H9 (cell line): ENCODE measurements at regions not wholly inside any gene's neighbourhood (a gene's known extent, or its start where the extent isn't known, plus 50 kb on each side); places are given as distances from the start of the nearest gene placed in this dataset.

Experiments used
- DNase-seq: peaks from one replicate; pipeline ENCODE4 v3.0.0-alpha.2; 2017
- H2AFZ ChIP-seq: one replicate; pipeline ENCODE4 v1.6.1; 2013; ENCODE audit warnings: mild to moderate bottlenecking, low read length, control low read depth, moderate library complexity
- H2AK5ac ChIP-seq: 2 replicates; pipeline ENCODE4 v1.6.1; 2013; ENCODE audit warnings: low read length, control low read depth, mixed read lengths; ENCODE audit not compliant: insufficient read length
- H2BK120ac ChIP-seq: one replicate; pipeline ENCODE4 v1.6.1; 2013; ENCODE audit warnings: low read depth, mild to moderate bottlenecking, low read length, control low read depth, inconsistent platforms; ENCODE audit not compliant: poor library complexity, severe bottlenecking
- H2BK12ac ChIP-seq: 2 replicates; pipeline ENCODE4 v1.6.1; 2013; ENCODE audit warnings: low read length, control low read depth, mixed read lengths, low read depth; ENCODE audit not compliant: insufficient read length
- H2BK15ac ChIP-seq: 2 replicates; pipeline ENCODE4 v1.6.1; 2013; ENCODE audit warnings: low read depth, low read length, control low read depth
- H2BK20ac ChIP-seq: one replicate; pipeline ENCODE4 v1.6.1; 2013; ENCODE audit warnings: low read depth, mild to moderate bottlenecking, low read length, control low read depth, inconsistent platforms; ENCODE audit not compliant: poor library complexity, severe bottlenecking
- H2BK5ac ChIP-seq: 2 replicates; pipeline ENCODE4 v1.6.1; 2013; ENCODE audit warnings: low read length, control low read depth, mixed read lengths; ENCODE audit not compliant: insufficient read length
- H3K14ac ChIP-seq: 2 replicates; pipeline ENCODE4 v1.6.1; 2013; ENCODE audit warnings: low read length, control low read depth; ENCODE audit not compliant: insufficient read depth
- H3K18ac ChIP-seq: 2 replicates; pipeline ENCODE4 v1.6.1; 2013; ENCODE audit warnings: low read depth, mild to moderate bottlenecking, mixed read lengths, low read length, control low read depth; ENCODE audit not compliant: insufficient read length
- H3K23ac ChIP-seq: 2 replicates; pipeline ENCODE4 v1.6.1; 2013; ENCODE audit warnings: low read length, control low read depth, mixed read lengths, low read depth; ENCODE audit not compliant: insufficient read length
- H3K23me2 ChIP-seq: 2 replicates; pipeline ENCODE4 v1.6.1; 2013; ENCODE audit warnings: low read depth, mild to moderate bottlenecking, mixed read lengths, low read length, control low read depth; ENCODE audit not compliant: insufficient read length, poor library complexity, severe bottlenecking
- H3K27ac ChIP-seq: 2 replicates; pipeline ENCODE4 v1.5.1; 2013; ENCODE audit warnings: low read length, control low read depth, mixed read lengths, low read depth; ENCODE audit not compliant: insufficient read length
- H3K27me3 ChIP-seq: 2 replicates; pipeline ENCODE4 v1.6.1; 2013; ENCODE audit warnings: low read length, control low read depth, inconsistent platforms; ENCODE audit not compliant: insufficient read depth
- H3K4ac ChIP-seq: 2 replicates; pipeline ENCODE4 v1.6.1; 2013; ENCODE audit warnings: low read depth, mild to moderate bottlenecking, control low read depth, inconsistent platforms, low read length, moderate library complexity
- H3K4me1 ChIP-seq: 2 replicates; pipeline ENCODE4 v1.6.1; 2013; ENCODE audit warnings: low read length, control low read depth, inconsistent platforms; ENCODE audit not compliant: insufficient read depth
- H3K4me2 ChIP-seq: 2 replicates; pipeline ENCODE4 v1.6.1; 2013; ENCODE audit warnings: low read length, control low read depth, mixed read lengths; ENCODE audit not compliant: insufficient read length, insufficient read depth
- H3K56ac ChIP-seq: 2 replicates; pipeline ENCODE4 v1.6.1; 2013; ENCODE audit warnings: low read depth, mild to moderate bottlenecking, mixed read lengths, low read length, control low read depth; ENCODE audit not compliant: insufficient read length
- H3K79me1 ChIP-seq: 2 replicates; pipeline ENCODE4 v1.6.1; 2013; ENCODE audit warnings: low read depth, mild to moderate bottlenecking, moderate library complexity, low read length, control low read depth, inconsistent platforms; ENCODE audit not compliant: insufficient read depth, poor library complexity, severe bottlenecking
- H3K79me2 ChIP-seq: 2 replicates; pipeline ENCODE4 v1.6.1; 2013; ENCODE audit warnings: low read length, control low read depth, inconsistent platforms; ENCODE audit not compliant: insufficient read depth
- H3K9ac ChIP-seq: 2 replicates; pipeline ENCODE4 v1.6.1; 2013; ENCODE audit warnings: low read length, control low read depth, mixed read lengths; ENCODE audit not compliant: insufficient read length; ENCODE audit errors: extremely low read depth
- H3K9me3 ChIP-seq: one replicate; pipeline ENCODE4 v1.6.1; 2013; ENCODE audit warnings: low read depth, low read length, inconsistent platforms; ENCODE audit not compliant: control insufficient read depth
- H3T11ph ChIP-seq: one replicate; pipeline ENCODE4 v1.6.1; 2013; ENCODE audit warnings: mild to moderate bottlenecking, low read length, control low read depth, inconsistent platforms
- H4K20me1 ChIP-seq: one replicate; pipeline ENCODE4 v1.6.1; 2013; ENCODE audit not compliant: control insufficient read depth, insufficient read length, insufficient read depth
- H4K5ac ChIP-seq: 2 replicates; pipeline ENCODE4 v1.6.1; 2013; ENCODE audit warnings: low read depth, mild to moderate bottlenecking, mixed read lengths, low read length, control low read depth; ENCODE audit not compliant: insufficient read length
- H4K8ac ChIP-seq: replicated peaks from 2 replicates; pipeline ENCODE4 v1.6.1; 2013; ENCODE audit warnings: low read length, control low read depth, mixed read lengths, low read depth; ENCODE audit not compliant: insufficient read length
- H4K91ac ChIP-seq: 2 replicates; pipeline ENCODE4 v1.6.1; 2013; ENCODE audit warnings: low read depth, mild to moderate bottlenecking, moderate library complexity, mixed read lengths, low read length, control low read depth; ENCODE audit not compliant: insufficient read length
- H3K27ac Mint-ChIP-seq, 3 experiments: 2 replicates in 2 of 3; 3 replicates in 1 of 3; pipeline ENCODE4 v1.8.0; 2020 to 2021; ENCODE audit warnings: mixed read lengths in 3 of 3, mild to moderate bottlenecking in 1 of 3, moderate library complexity in 1 of 3
- H3K27me3 Mint-ChIP-seq: 2 replicates; pipeline ENCODE4 v1.8.0; 2021; ENCODE audit warnings: low read depth, mild to moderate bottlenecking, moderate library complexity, mixed read lengths
- H3K36me3 Mint-ChIP-seq, 3 experiments: 2 replicates in 2 of 3; 3 replicates in 1 of 3; pipeline ENCODE4 v1.8.0; 2020 to 2021; ENCODE audit warnings: low read depth in 3 of 3, mixed read lengths in 3 of 3; ENCODE audit not compliant: insufficient read depth in 1 of 3
- H3K4me1 Mint-ChIP-seq, 2 experiments: 2 replicates each; pipeline ENCODE4 v1.8.0; 2020; ENCODE audit warnings: mixed read lengths in 2 of 2
- H3K4me3 Mint-ChIP-seq, 2 experiments: 2 replicates in 1 of 2; 3 replicates in 1 of 2; pipeline ENCODE4 v1.8.0; 2020 to 2021; ENCODE audit warnings: mild to moderate bottlenecking in 2 of 2, mixed read lengths in 2 of 2, moderate library complexity in 1 of 2
- H3K9me3 Mint-ChIP-seq, 2 experiments: 2 replicates in 1 of 2; 3 replicates in 1 of 2; pipeline ENCODE4 v1.8.0; 2020; ENCODE audit warnings: mild to moderate bottlenecking in 2 of 2, mixed read lengths in 2 of 2, moderate library complexity in 1 of 2
- CTCF ChIP-seq: fragments of 200-600 bp; sonication (generic); conservative IDR thresholded peaks from 3 replicates; pipeline ENCODE4 v1.8.0; 2021; ENCODE audit warnings: antibody characterized with exemption, mild to moderate bottlenecking
- WGBS: extraction: QIAGEN DNeasy Blood & Tissue Kit; methylation state at CpG from one replicate; pipeline ENCODE4 v1.1.7; 2013; ENCODE audit warnings: missing lambda C conversion rate, low lambda C conversion rate, mixed read lengths; ENCODE audit not compliant: insufficient read length; ENCODE audit errors: extremely low coverage; 5-methylcytosine and 5-hydroxymethylcytosine counted together

GRCh38 chr3:153681057-153681456 lies 440.1 kb upstream of the ARHGEF26 start:
- DNase-seq = no peak
- no peak for TF ChIP-seq CTCF
- no peak overlapping the region for H3K9ac ChIP-seq
- H3K14ac ChIP-seq = no peak overlapping the region
- no peaks in the 10 kb centered on the region for H3K79me1 ChIP-seq
- H4K8ac ChIP-seq = no peak overlapping the region
- no peaks in the 10 kb centered on the region for H3K79me2 ChIP-seq
- no peaks in the 10 kb centered on the region for H3K36me3 Mint-ChIP-seq
- no peaks in the 10 kb centered on the region for H4K20me1 ChIP-seq
- no peak overlapping the region for H2BK12ac ChIP-seq
- no peak overlapping the region for H3K56ac ChIP-seq
- no peak overlapping the region for H4K91ac ChIP-seq
- no peak overlapping the region for H3K4ac ChIP-seq
- no peaks in the 10 kb centered on the region for H3K23me2 ChIP-seq
- no peak overlapping the region for H4K5ac ChIP-seq
- no CpG with 5 or more reads among the region's 1 CpG for WGBS
- H2BK120ac ChIP-seq = no peak overlapping the region
- H3K4me1 ChIP-seq = no peaks in the 10 kb centered on the region
- no peak overlapping the region for H3K23ac ChIP-seq
- no peaks in the 10 kb centered on the region for H3K9me3 ChIP-seq
- H3K4me3 Mint-ChIP-seq = no peak overlapping the region
- H2AFZ ChIP-seq = no peak overlapping the region
- no peak overlapping the region for H3K18ac ChIP-seq
- H3K27me3 ChIP-seq = no peaks in the 10 kb centered on the region
- H2BK5ac ChIP-seq = no peak overlapping the region
- H3T11ph ChIP-seq = no peak overlapping the region
- no peaks in the 10 kb centered on the region for H3K4me1 Mint-ChIP-seq
- H3K27ac Mint-ChIP-seq = no peak overlapping the region
- H3K9me3 Mint-ChIP-seq = no peaks in the 10 kb centered on the region
- H2AK5ac ChIP-seq = no peak overlapping the region
- H2BK20ac ChIP-seq = no peak overlapping the region
- H3K4me2 ChIP-seq = no peak overlapping the region
- no peaks in the 10 kb centered on the region for H3K27me3 Mint-ChIP-seq
- H3K27ac ChIP-seq = no peak overlapping the region
- H2BK15ac ChIP-seq = no peak overlapping the region
